ENCODE measurements at regions not wholly inside any gene's neighbourhood (a gene's known extent, or its start where the extent isn't known, plus 50 kb on each side); places are given as distances from the start of the nearest gene placed in this dataset.

GRCh38 chr12:4003576-4003975 lies 130.4 kb upstream of the PARP11 start:
- no peak for DNase-seq
- no peak overlapping the region for H2AFZ ChIP-seq
- no peaks in the 10 kb centered on the region for H3K36me3 ChIP-seq (ENCODE audit: low read depth)
- no peaks in the 10 kb centered on the region for H3F3A ChIP-seq (ENCODE audit: insufficient read depth, low read depth)
- BruUV-seq (replicated peaks), result no TSS peak
- peaks cover 56% of the 10 kb centered on the region for H3K27me3 ChIP-seq (ENCODE audit: insufficient read depth, low read depth)
- H3K9me2 ChIP-seq (ENCODE audit: insufficient read depth), result no peaks in the 10 kb centered on the region
- no peak for TF ChIP-seq CTCF (conservative IDR thresholded peaks at IDR 0.05)
- TF ChIP-seq EZH2 (IDR thresholded peaks at IDR 0.05; ENCODE audit: low read depth), result no peak
- H3K4me3 ChIP-seq, result no peak overlapping the region
- H3K4me1 ChIP-seq (replicated peaks; ENCODE audit: insufficient read depth), result no peaks in the 10 kb centered on the region
- intact Hi-C loops (cut with micrococcal nuclease; ENCODE audit: unreplicated experiment), result no loop called here
- ChIA-PET CTCF (no interaction called here), POLR2A (ENCODE audit: unreplicated experiment) (no interaction called here)
- H4K20me1 ChIP-seq (ENCODE audit: insufficient read depth), result no peaks in the 10 kb centered on the region
- no peak overlapping the region for H3K27ac ChIP-seq
- H3K9me3 ChIP-seq (ENCODE audit: insufficient read depth, low read depth), result no peaks in the 10 kb centered on the region
- H3K4me2 ChIP-seq, result no peak overlapping the region
- no peaks in the 10 kb centered on the region for H3K79me2 ChIP-seq (ENCODE audit: low read depth)

- peaks cover 46% of the 10 kb centered on the region for H3K27me3 ChIP-seq (ENCODE audit: insufficient read depth, low read depth)
- H2AFZ ChIP-seq, result no peak overlapping the region
- no peaks in the 10 kb centered on the region for H3K36me3 ChIP-seq (ENCODE audit: low read depth)
- no peaks in the 10 kb centered on the region for H3K4me1 ChIP-seq (replicated peaks; ENCODE audit: insufficient read depth)
- no peak for DNase-seq
- BruUV-seq (replicated peaks), result no TSS peak
- H3K9me2 ChIP-seq (ENCODE audit: insufficient read depth), result no peaks in the 10 kb centered on the region
- CTCF ChIA-PET, result no interaction called here
- POLR2A ChIA-PET (ENCODE audit: unreplicated experiment), result no interaction called here
- no peaks in the 10 kb centered on the region for H3K79me2 ChIP-seq (ENCODE audit: low read depth)
- no peaks in the 10 kb centered on the region for H3K9me3 ChIP-seq (ENCODE audit: insufficient read depth, low read depth)
- H3K4me2 ChIP-seq, result no peak overlapping the region
- intact Hi-C loops (cut with micrococcal nuclease; ENCODE audit: unreplicated experiment), result no loop called here
- TF ChIP-seq EZH2 (IDR thresholded peaks at IDR 0.05; ENCODE audit: low read depth) (no peak), CTCF (conservative IDR thresholded peaks at IDR 0.05) (no peak)
- no peaks in the 10 kb centered on the region for H4K20me1 ChIP-seq (ENCODE audit: insufficient read depth)
- H3F3A ChIP-seq (ENCODE audit: insufficient read depth, low read depth), result no peaks in the 10 kb centered on the region
- no peak overlapping the region for H3K27ac ChIP-seq
- no peak overlapping the region for H3K4me3 ChIP-seq
Measured at GRCh38 chr12:4002601-4003000, 129.4 kb upstream of the PARP11 start.

- no TSS peak for BruUV-seq (replicated peaks)
- no peaks in the 10 kb centered on the region for H3K36me3 ChIP-seq (ENCODE audit: low read depth)
- no peaks in the 10 kb centered on the region for H3F3A ChIP-seq (ENCODE audit: insufficient read depth, low read depth)
- DNase-seq, result no peak
- H3K79me2 ChIP-seq (ENCODE audit: low read depth), result no peaks in the 10 kb centered on the region
- no peak overlapping the region for H2AFZ ChIP-seq
- no peaks in the 10 kb centered on the region for H3K9me3 ChIP-seq (ENCODE audit: insufficient read depth, low read depth)
- CTCF ChIA-PET, result no interaction called here
- H3K27ac ChIP-seq, result no peak overlapping the region
- intact Hi-C loops (cut with micrococcal nuclease; ENCODE audit: unreplicated experiment), result no loop called here
- H3K9me2 ChIP-seq (ENCODE audit: insufficient read depth), result no peaks in the 10 kb centered on the region
- H3K4me2 ChIP-seq, result no peak overlapping the region
- POLR2A ChIA-PET (ENCODE audit: unreplicated experiment), result interaction anchor here (0.7 kb wide), 1 partner anchor 141 kb away, joined by 24 read pairs; no protein-coding TSS in a partner anchor
- no peaks in the 10 kb centered on the region for H4K20me1 ChIP-seq (ENCODE audit: insufficient read depth)
- H3K4me1 ChIP-seq (replicated peaks; ENCODE audit: insufficient read depth), result no peaks in the 10 kb centered on the region
- peaks cover 42% of the 10 kb centered on the region for H3K27me3 ChIP-seq (ENCODE audit: insufficient read depth, low read depth)
- H3K4me3 ChIP-seq, result no peak overlapping the region
- no peak for TF ChIP-seq CTCF (conservative IDR thresholded peaks at IDR 0.05)
- no peak for TF ChIP-seq EZH2 (IDR thresholded peaks at IDR 0.05; ENCODE audit: low read depth)
Measured at GRCh38 chr12:4001841-4002240, 128.6 kb upstream of the PARP11 start.

All from PC-9 (cell line).